ENCODE measurements at regions not wholly inside any gene's neighbourhood (a gene's known extent, or its start where the extent isn't known, plus 50 kb on each side); places are given as distances from the start of the nearest gene placed in this dataset.

- Histone ChIP-seq H3K4me1 (ENCODE audit: control insufficient read depth, extremely low read depth, insufficient read depth, low read length) (no peaks in the 10 kb centered on the region), H4K20me1 (ENCODE audit: control insufficient read depth, extremely low read depth, insufficient read depth, low read length) (no peaks in the 10 kb centered on the region), H2AFZ (ENCODE audit: low read length) (no peak overlapping the region), H3K4me3 (replicated peaks in 1 of 4; ENCODE audit: control extremely low read depth in 1 of 4, insufficient read depth in 1 of 4, low read depth in 3 of 4, low read length in 4 of 4) (no peak overlapping the region), H3K4me2 (ENCODE audit: extremely low read depth, insufficient read depth, low read length) (no peak overlapping the region), H3K36me3 (ENCODE audit: control insufficient read depth, insufficient read depth, low read length) (no peaks in the 10 kb centered on the region), H3K9me3 (ENCODE audit: control insufficient read depth, insufficient read depth, low read depth, low read length) (no peaks in the 10 kb centered on the region), H3K27ac (ENCODE audit: insufficient read depth, low read length) (no peak overlapping the region), H3K9ac (ENCODE audit: insufficient read depth, low read length) (no peak overlapping the region), H3K27me3 (ENCODE audit: control insufficient read depth, insufficient read depth, low read length) (no peaks in the 10 kb centered on the region), H3K79me2 (ENCODE audit: control insufficient read depth, insufficient read depth, low read length) (no peaks in the 10 kb centered on the region)
- DNase-seq (ENCODE audit: low read depth in 2 of 2) = no peak
- TF ChIP-seq EZH2 (IDR thresholded peaks at IDR 0.05; ENCODE audit: low read length, missing control alignments) = no peak
- TF ChIP-seq, protein P1, sequence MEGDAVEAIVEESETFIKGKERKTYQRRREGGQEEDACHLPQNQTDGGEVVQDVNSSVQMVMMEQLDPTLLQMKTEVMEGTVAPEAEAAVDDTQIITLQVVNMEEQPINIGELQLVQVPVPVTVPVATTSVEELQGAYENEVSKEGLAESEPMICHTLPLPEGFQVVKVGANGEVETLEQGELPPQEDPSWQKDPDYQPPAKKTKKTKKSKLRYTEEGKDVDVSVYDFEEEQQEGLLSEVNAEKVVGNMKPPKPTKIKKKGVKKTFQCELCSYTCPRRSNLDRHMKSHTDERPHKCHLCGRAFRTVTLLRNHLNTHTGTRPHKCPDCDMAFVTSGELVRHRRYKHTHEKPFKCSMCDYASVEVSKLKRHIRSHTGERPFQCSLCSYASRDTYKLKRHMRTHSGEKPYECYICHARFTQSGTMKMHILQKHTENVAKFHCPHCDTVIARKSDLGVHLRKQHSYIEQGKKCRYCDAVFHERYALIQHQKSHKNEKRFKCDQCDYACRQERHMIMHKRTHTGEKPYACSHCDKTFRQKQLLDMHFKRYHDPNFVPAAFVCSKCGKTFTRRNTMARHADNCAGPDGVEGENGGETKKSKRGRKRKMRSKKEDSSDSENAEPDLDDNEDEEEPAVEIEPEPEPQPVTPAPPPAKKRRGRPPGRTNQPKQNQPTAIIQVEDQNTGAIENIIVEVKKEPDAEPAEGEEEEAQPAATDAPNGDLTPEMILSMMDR (conservative IDR thresholded peaks at IDR 0.05 in 1 of 2, IDR thresholded peaks at IDR 0.05 in 1 of 2; ENCODE audit: low read depth in 1 of 2, low read length in 2 of 2) = no peak
These were observed 68.6 kb upstream of the C14orf180 start for GRCh38 chr14:104510794-104511611.

- no peak overlapping the region for H3K4me2 ChIP-seq (ENCODE audit: extremely low read depth, insufficient read depth, low read length)
- DNase-seq (ENCODE audit: low read depth in 2 of 2) = no peak
- H3K27me3 ChIP-seq (ENCODE audit: control insufficient read depth, insufficient read depth, low read length) = no peaks in the 10 kb centered on the region
- H3K4me1 ChIP-seq (ENCODE audit: control insufficient read depth, extremely low read depth, insufficient read depth, low read length) = no peaks in the 10 kb centered on the region
- TF ChIP-seq EZH2 (IDR thresholded peaks at IDR 0.05; ENCODE audit: low read length, missing control alignments) = no peak
- TF ChIP-seq, protein P1 (conservative IDR thresholded peaks at IDR 0.05 in 1 of 2, IDR thresholded peaks at IDR 0.05 in 1 of 2; ENCODE audit: low read depth in 1 of 2, low read length in 2 of 2) = no peak
- H3K79me2 ChIP-seq (ENCODE audit: control insufficient read depth, insufficient read depth, low read length) = no peaks in the 10 kb centered on the region
- H3K27ac ChIP-seq (ENCODE audit: insufficient read depth, low read length) = no peak overlapping the region
- no peak overlapping the region for H2AFZ ChIP-seq (ENCODE audit: low read length)
- H3K4me3 ChIP-seq (replicated peaks in 1 of 4; ENCODE audit: control extremely low read depth in 1 of 4, insufficient read depth in 1 of 4, low read depth in 3 of 4, low read length in 4 of 4) = no peak overlapping the region
- H4K20me1 ChIP-seq (ENCODE audit: control insufficient read depth, extremely low read depth, insufficient read depth, low read length) = no peaks in the 10 kb centered on the region
- no peaks in the 10 kb centered on the region for H3K36me3 ChIP-seq (ENCODE audit: control insufficient read depth, insufficient read depth, low read length)
- H3K9me3 ChIP-seq (ENCODE audit: control insufficient read depth, insufficient read depth, low read depth, low read length) = no peaks in the 10 kb centered on the region
- no peak overlapping the region for H3K9ac ChIP-seq (ENCODE audit: insufficient read depth, low read length)
These were observed 67.5 kb upstream of the C14orf180 start for GRCh38 chr14:104512061-104512460.

DNA sequence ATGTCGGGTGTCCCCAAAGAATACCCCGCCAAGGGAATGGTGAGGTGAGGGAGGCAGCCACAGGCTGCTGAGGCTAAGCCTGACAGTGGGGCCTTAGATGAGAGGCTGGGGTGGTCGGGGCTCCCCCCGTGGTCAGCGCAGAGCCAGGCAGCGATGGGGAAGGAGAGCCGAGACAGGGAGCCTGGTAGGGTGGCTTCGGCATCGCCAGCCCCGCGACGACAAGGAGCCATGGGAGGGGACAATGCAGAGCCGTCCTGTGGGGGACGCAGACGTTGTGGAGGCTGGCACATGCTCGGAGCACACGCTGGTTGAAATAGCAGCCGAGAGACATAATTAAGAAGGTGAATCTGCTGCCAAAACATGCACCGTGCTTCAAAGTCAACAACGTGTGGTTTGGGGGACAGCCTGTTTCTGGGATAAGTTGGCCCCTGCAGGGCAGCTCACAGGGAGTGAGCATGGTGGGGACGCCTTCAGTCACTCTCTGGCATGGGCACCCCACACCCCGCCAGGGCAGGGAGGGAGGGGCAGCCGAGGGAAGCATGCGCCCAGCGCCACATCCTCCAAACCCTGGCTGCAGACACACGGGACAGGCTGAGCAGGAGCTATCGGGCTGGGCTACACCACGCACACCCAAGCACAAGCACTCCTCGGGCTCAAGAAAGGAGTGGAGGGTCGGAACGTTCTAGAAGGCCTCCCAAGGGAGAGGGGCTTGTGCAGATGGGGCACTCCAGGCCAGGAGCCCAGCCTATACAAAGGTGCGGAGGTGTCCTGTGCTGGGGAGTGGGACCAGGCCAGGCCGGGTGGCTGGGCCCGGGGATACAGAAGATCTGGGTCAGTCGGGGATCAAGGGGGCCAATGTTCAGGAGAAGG lies 66.6 kb upstream of the C14orf180 start:
- Histone ChIP-seq H2AFZ (ENCODE audit: low read length) (no peak overlapping the region), H3K9ac (ENCODE audit: insufficient read depth, low read length) (no peak overlapping the region), H3K9me3 (ENCODE audit: control insufficient read depth, insufficient read depth, low read depth, low read length) (no peaks in the 10 kb centered on the region), H3K27me3 (ENCODE audit: control insufficient read depth, insufficient read depth, low read length) (no peaks in the 10 kb centered on the region), H3K27ac (ENCODE audit: insufficient read depth, low read length) (no peak overlapping the region), H3K4me3 (replicated peaks in 1 of 4; ENCODE audit: control extremely low read depth in 1 of 4, insufficient read depth in 1 of 4, low read depth in 3 of 4, low read length in 4 of 4) (no peak overlapping the region), H3K36me3 (ENCODE audit: control insufficient read depth, insufficient read depth, low read length) (no peaks in the 10 kb centered on the region), H3K79me2 (ENCODE audit: control insufficient read depth, insufficient read depth, low read length) (no peaks in the 10 kb centered on the region), H4K20me1 (ENCODE audit: control insufficient read depth, extremely low read depth, insufficient read depth, low read length) (no peaks in the 10 kb centered on the region), H3K4me1 (ENCODE audit: control insufficient read depth, extremely low read depth, insufficient read depth, low read length) (no peaks in the 10 kb centered on the region), H3K4me2 (ENCODE audit: extremely low read depth, insufficient read depth, low read length) (no peak overlapping the region)
- no peak for DNase-seq (ENCODE audit: low read depth in 2 of 2)
- no peak for TF ChIP-seq EZH2 (IDR thresholded peaks at IDR 0.05; ENCODE audit: low read length, missing control alignments)
- TF ChIP-seq, protein P1 (conservative IDR thresholded peaks at IDR 0.05 in 1 of 2, IDR thresholded peaks at IDR 0.05 in 1 of 2; ENCODE audit: low read depth in 1 of 2, low read length in 2 of 2) = no peak
